ENCODE measurements at regions not wholly inside any gene's neighbourhood (a gene's known extent, or its start where the extent isn't known, plus 50 kb on each side); places are given as distances from the start of the nearest gene placed in this dataset.

GRCh38 chr14:25658988-25659387, 609.0 kb upstream of the STXBP6 start:
- TF ChIP-seq CTCF (IDR thresholded peaks at IDR 0.05): no peak

GRCh38 chr14:25630447-25630846, 580.5 kb upstream of the STXBP6 start:
- TF ChIP-seq CTCF (IDR thresholded peaks at IDR 0.05): no peak

DNA sequence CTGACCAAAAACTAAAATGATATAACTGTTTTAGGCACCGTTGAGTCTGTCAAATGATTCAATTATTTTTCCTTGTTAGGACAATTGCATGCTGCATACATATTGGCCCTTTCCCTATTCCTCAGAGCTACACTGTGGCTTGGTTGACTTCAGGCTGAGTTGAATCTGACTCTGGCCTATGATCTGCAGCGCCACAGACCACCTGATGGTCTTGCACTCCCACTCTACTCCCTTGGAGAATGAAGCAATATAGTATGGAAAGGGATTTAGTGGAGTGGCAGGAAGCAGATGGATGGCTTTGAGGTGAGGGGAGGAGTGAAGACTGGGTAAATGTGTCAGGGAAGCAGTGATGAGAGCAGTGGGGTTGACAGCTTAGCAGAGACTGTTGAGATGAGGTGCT, 579.0 kb upstream of the STXBP6 start:
- TF ChIP-seq CTCF (IDR thresholded peaks at IDR 0.05): no peak

- no peak for TF ChIP-seq CTCF (IDR thresholded peaks at IDR 0.05)
Observed at GRCh38 chr14:25628390-25628789, 578.4 kb upstream of the STXBP6 start.

DNA sequence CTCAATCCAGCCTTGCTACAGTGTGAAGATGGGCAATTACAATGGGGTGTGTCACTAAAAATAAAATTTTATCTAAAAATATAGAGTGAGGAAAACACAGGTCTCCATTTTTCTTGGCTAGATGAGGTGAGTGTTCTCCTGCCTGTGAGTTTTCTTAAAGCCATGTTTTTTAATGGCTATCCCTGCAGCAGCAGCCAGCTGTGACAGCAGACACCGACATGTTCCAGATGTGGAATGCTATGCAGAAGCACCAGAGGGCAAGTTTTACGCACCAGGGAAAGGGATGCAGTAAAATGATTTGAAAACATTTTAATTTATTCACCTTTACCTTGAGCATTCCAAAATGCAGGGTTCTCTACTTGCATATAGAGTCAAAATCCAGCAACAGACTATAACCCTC, 577.0 kb upstream of the STXBP6 start:
- TF ChIP-seq CTCF (IDR thresholded peaks at IDR 0.05): no peak

DNA sequence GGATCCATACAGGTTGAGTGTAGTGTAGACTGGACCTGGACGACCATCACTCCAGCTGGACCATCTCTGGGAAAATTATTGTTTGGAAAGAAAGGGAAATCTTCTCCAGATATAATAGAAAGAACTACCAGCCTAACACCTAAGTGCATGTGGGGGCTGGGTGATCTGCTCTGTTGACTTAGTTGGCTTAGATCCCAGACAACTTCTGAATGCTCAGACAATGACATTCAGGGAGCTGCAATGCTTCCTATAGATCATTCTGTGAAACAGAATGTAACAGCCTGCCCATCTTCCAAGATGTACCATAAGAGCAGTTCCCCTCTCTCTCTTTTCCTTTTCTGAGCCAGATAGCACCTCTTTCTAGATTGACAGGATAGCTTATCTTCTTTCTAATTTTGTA, 572.8 kb upstream of the STXBP6 start:
- TF ChIP-seq CTCF (IDR thresholded peaks at IDR 0.05): no peak

DNA sequence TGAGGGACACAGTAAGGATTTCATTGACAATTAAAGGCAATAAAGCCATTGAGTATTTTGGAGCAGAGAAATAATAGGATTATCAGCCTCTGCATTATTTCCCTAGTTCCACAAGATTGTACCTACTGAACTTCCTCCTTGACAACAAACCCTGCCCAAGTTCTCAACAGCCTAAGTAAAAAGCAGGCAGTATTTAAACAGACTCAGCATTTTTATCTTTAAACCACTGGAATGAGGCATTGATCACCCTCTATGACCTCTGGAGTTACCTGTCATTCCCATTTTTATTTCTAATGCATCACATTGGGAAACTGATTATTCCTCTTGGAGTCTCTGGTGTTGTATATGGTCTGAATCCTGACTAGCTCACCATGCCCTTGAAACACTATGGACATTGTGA, 570.6 kb upstream of the STXBP6 start:
- TF ChIP-seq CTCF (IDR thresholded peaks at IDR 0.05): no peak

DNA sequence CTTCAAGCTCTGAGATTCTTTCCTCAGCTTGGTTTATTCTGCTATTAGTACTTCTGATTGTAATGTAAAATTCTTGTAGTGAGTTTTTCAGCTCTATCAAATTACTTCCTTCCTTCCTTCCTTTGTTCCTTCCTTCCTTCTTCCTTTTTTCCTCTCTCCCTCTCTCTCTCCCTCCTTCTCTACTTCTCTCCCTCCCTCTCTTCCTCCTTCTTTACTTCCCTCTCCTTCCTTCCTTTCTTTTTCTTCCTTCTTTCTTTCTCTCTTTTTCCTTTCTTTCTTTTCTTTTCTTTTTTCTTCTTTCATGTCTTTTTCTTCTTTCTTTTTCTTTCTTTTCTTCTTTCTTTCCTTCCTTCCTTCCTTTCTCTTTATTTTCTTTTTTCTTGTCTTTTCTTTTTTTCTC, 565.2 kb upstream of the STXBP6 start:
- TF ChIP-seq CTCF (IDR thresholded peaks at IDR 0.05): no peak
